PC-3 (cell line): ENCODE measurements at regions not wholly inside any gene's neighbourhood (a gene's known extent, or its start where the extent isn't known, plus 50 kb on each side); places are given as distances from the start of the nearest gene placed in this dataset.

Source experiments
- ATAC-seq: fragments of 200-7000 bp; cut with Tn5 transposase; 2 replicates; pipeline ENCODE4 v1.9.1; 2020; ENCODE audit warnings: mild to moderate bottlenecking, moderate library complexity
- BruUV-seq: library from RNA; stranded (reverse); fragments of 400-500 nt; replicated peaks from 2 replicates; lab custom pipeline; 2021; lab: Mats Ljungman, UMichigan
- CTCF ChIA-PET: fragments of 300-600 bp; sonication (Branson Sonifier 250); formaldehyde crosslinking; loops from one replicate; lab custom pipeline; 2022; ENCODE audit warnings: antibody characterized with exemption; lab: Charles Lee
- POLR2A ChIA-PET: fragments of 300-600 bp; sonication (Branson Sonifier 250); formaldehyde crosslinking; loops from one replicate; lab custom pipeline; 2022; ENCODE audit warnings: antibody characterized with exemption; ENCODE audit not compliant: unreplicated experiment; lab: Charles Lee
- DNase-seq: peaks from one replicate; pipeline ENCODE4 v3.0.0-alpha.2; 2015
- H2AFZ ChIP-seq: fragments of 300-600 bp; sonication (generic); 2 replicates; pipeline ENCODE4 v1.6.0; 2016; ENCODE audit warnings: antibody characterized with exemption, low read length
- H3F3A ChIP-seq: fragments of 300-600 bp; sonication (generic); one replicate; pipeline ENCODE4 v1.6.0; 2017; ENCODE audit warnings: antibody characterized with exemption, low read length, control low read depth, mild to moderate bottlenecking; ENCODE audit not compliant: unreplicated experiment
- H3K27ac ChIP-seq: fragments of 300-600 bp; sonication (generic); 2 replicates; pipeline ENCODE4 v1.5.1; 2016; ENCODE audit warnings: mild to moderate bottlenecking, low read length
- H3K27me3 ChIP-seq: fragments of 300-600 bp; sonication (generic); 2 replicates; pipeline ENCODE4 v1.6.1; 2016; ENCODE audit warnings: low read length, mixed read lengths
- H3K36me3 ChIP-seq: fragments of 300-600 bp; sonication (generic); 2 replicates; pipeline ENCODE4 v1.6.1; 2016; ENCODE audit warnings: low read depth, mixed run types, low read length, mixed read lengths
- H3K4me1 ChIP-seq: fragments of 300-600 bp; sonication (generic); 2 replicates; pipeline ENCODE4 v1.5.1; 2016; ENCODE audit warnings: low read length; ENCODE audit not compliant: insufficient read depth
- H3K4me2 ChIP-seq: fragments of 300-600 bp; sonication (generic); 2 replicates; pipeline ENCODE4 v1.6.0; 2016; ENCODE audit warnings: low read length
- H3K4me3 ChIP-seq: fragments of 300-600 bp; sonication (generic); 2 replicates; pipeline ENCODE4 v1.5.1; 2016; ENCODE audit warnings: mild to moderate bottlenecking, low read length, mixed read lengths
- H3K79me2 ChIP-seq: fragments of 300-600 bp; sonication (generic); 2 replicates; pipeline ENCODE4 v1.6.1; 2017; ENCODE audit warnings: low read length, mixed read lengths
- H3K9ac ChIP-seq: fragments of 300-600 bp; sonication (generic); 2 replicates; pipeline ENCODE4 v1.6.0; 2016; ENCODE audit warnings: mild to moderate bottlenecking, low read length
- H3K9me2 ChIP-seq: fragments of 300-600 bp; sonication (generic); replicated peaks from 2 replicates; pipeline ENCODE4 v1.6.1; 2016; ENCODE audit warnings: mixed run types, low read length, mixed read lengths
- H3K9me3 ChIP-seq: fragments of 300-600 bp; sonication (generic); 2 replicates; pipeline ENCODE4 v1.6.1; 2016; ENCODE audit warnings: low read length, mixed read lengths
- H4K20me1 ChIP-seq: fragments of 300-600 bp; sonication (generic); 2 replicates; pipeline ENCODE4 v1.6.1; 2016; ENCODE audit warnings: low read length, mixed read lengths
- CTCF ChIP-seq: fragments of 300-600 bp; sonication (generic); conservative IDR thresholded peaks from 2 replicates; pipeline ENCODE4 v1.5.1; 2017; ENCODE audit warnings: antibody characterized with exemption, low read depth, mild to moderate bottlenecking, low read length
- EZH2 ChIP-seq: fragments of 300-600 bp; sonication (generic); IDR thresholded peaks from one replicate; pipeline ENCODE4 v1.6.1; 2017; ENCODE audit warnings: antibody characterized with exemption, mild to moderate bottlenecking, low read length; ENCODE audit not compliant: unreplicated experiment
- EZH2phosphoT487 ChIP-seq: fragments of 300-600 bp; sonication (generic); IDR thresholded peaks from 2 replicates; pipeline ENCODE4 v1.6.1; 2018; ENCODE audit warnings: mild to moderate bottlenecking, antibody characterized with exemption, low read length, borderline replicate concordance
- intact Hi-C: fragments of 100-400 bp; cut with micrococcal nuclease; formaldehyde crosslinking; loops from 2 replicates; pipeline ENCODE4 v1.9.0; 2023

- ChIA-PET CTCF (no interaction called here), POLR2A (no interaction called here)
- no peaks in the 10 kb centered on the region for H3K9me2 ChIP-seq
- H2AFZ ChIP-seq: no peak overlapping the region
- intact Hi-C loops: no loop called here
- BruUV-seq: no TSS peak
- no peak overlapping the region for H3K27ac ChIP-seq
- H3K9ac ChIP-seq: no peak overlapping the region
- H3K9me3 ChIP-seq: no peaks in the 10 kb centered on the region
- H3K79me2 ChIP-seq: no peaks in the 10 kb centered on the region
- H3K27me3 ChIP-seq: peaks cover 31% of the 10 kb centered on the region
- H3K36me3 ChIP-seq: no peaks in the 10 kb centered on the region
- no peak overlapping the region for H3K4me3 ChIP-seq
- TF ChIP-seq CTCF (no peak), EZH2 (no peak), EZH2phosphoT487 (no peak)
- no peak for DNase-seq
- no peak for ATAC-seq
- no peaks in the 10 kb centered on the region for H3K4me1 ChIP-seq
- H3F3A ChIP-seq: no peaks in the 10 kb centered on the region
- H4K20me1 ChIP-seq: no peaks in the 10 kb centered on the region
- no peak overlapping the region for H3K4me2 ChIP-seq
These were observed 117.8 kb downstream of the DACT2 start for GRCh38 chr6:168201799-168202198.

- CTCF ChIA-PET: no interaction called here
- no peak overlapping the region for H3K9ac ChIP-seq
- no peaks in the 10 kb centered on the region for H3K36me3 ChIP-seq
- H3K27ac ChIP-seq: no peak overlapping the region
- no peak overlapping the region for H3K4me3 ChIP-seq
- H3K4me2 ChIP-seq: no peak overlapping the region
- no peaks in the 10 kb centered on the region for H3K9me2 ChIP-seq
- H3K4me1 ChIP-seq: no peaks in the 10 kb centered on the region
- no TSS peak for BruUV-seq
- no peaks in the 10 kb centered on the region for H3F3A ChIP-seq
- no peaks in the 10 kb centered on the region for H4K20me1 ChIP-seq
- H2AFZ ChIP-seq: no peak overlapping the region
- peaks cover 29% of the 10 kb centered on the region for H3K27me3 ChIP-seq
- no peaks in the 10 kb centered on the region for H3K79me2 ChIP-seq
- intact Hi-C loops: no loop called here
- DNase-seq (no peak), ATAC-seq (no peak)
- peak; percentile 33; the same call in 1 of the 2 replicates for TF ChIP-seq CTCF
- TF ChIP-seq EZH2: no peak
- no peaks in the 10 kb centered on the region for H3K9me3 ChIP-seq
- POLR2A ChIA-PET: no interaction called here
These were observed 118.2 kb downstream of the DACT2 start for GRCh38 chr6:168201383-168201782.

- Histone ChIP-seq H3K4me2 (no peak overlapping the region), H3K27me3 (peaks cover 29% of the 10 kb centered on the region), H3F3A (no peaks in the 10 kb centered on the region), H3K9me3 (no peaks in the 10 kb centered on the region), H4K20me1 (no peaks in the 10 kb centered on the region), H3K79me2 (no peaks in the 10 kb centered on the region), H3K4me3 (no peak overlapping the region), H3K27ac (no peak overlapping the region), H3K9ac (no peak overlapping the region), H2AFZ (no peak overlapping the region), H3K4me1 (no peaks in the 10 kb centered on the region), H3K9me2 (no peaks in the 10 kb centered on the region), H3K36me3 (no peaks in the 10 kb centered on the region)
- no TSS peak for BruUV-seq
- DNase-seq (no peak), ATAC-seq (no peak)
- intact Hi-C loops: no loop called here
- ChIA-PET POLR2A (no interaction called here), CTCF (no interaction called here)
- TF ChIP-seq CTCF (no peak), EZH2phosphoT487 (no peak), EZH2 (no peak)
These were observed 118.9 kb downstream of the DACT2 start for GRCh38 chr6:168200571-168201134.
